Non-pigmented ciliary epithelial cell (primary cell): ENCODE measurements at regions not wholly inside any gene's neighbourhood (a gene's known extent, or its start where the extent isn't known, plus 50 kb on each side); places are given as distances from the start of the nearest gene placed in this dataset.

ENCODE experiments used
- DNase-seq: peaks from one replicate; pipeline ENCODE4 v3.0.0-alpha.2; 2010; ENCODE audit warnings: low read depth

- DNase-seq, result no peak
Measured at GRCh38 chr19:28405346-28405742, 807.6 kb downstream of the UQCRFS1 start.

GRCh38 chr19:28404472-28404871 lies 808.5 kb downstream of the UQCRFS1 start:
- no peak for DNase-seq

GRCh38 chr19:28403690-28404089 lies 809.3 kb downstream of the UQCRFS1 start:
- DNase-seq, result no peak

- no peak for DNase-seq
Measured at GRCh38 chr19:28402701-28403290, 810.2 kb downstream of the UQCRFS1 start.

GRCh38 chr19:28401739-28402424 lies 811.1 kb downstream of the UQCRFS1 start:
- no peak for DNase-seq

GRCh38 chr19:28400953-28401671 lies 811.8 kb downstream of the UQCRFS1 start:
- no peak for DNase-seq

GRCh38 chr19:28399187-28399586 lies 813.8 kb downstream of the UQCRFS1 start:
- no peak for DNase-seq

- no peak for DNase-seq
Measured at GRCh38 chr19:28397800-28398199, 815.2 kb downstream of the UQCRFS1 start.

GRCh38 chr19:28397306-28397705 lies 815.6 kb downstream of the UQCRFS1 start:
- no peak for DNase-seq

- DNase-seq, result no peak
Measured at GRCh38 chr19:28396287-28396831, 816.6 kb downstream of the UQCRFS1 start.

GRCh38 chr19:28394725-28395124 lies 818.2 kb downstream of the UQCRFS1 start:
- DNase-seq, result no peak

GRCh38 chr19:28393574-28394336 lies 819.2 kb downstream of the UQCRFS1 start:
- DNase-seq, result no peak

GRCh38 chr19:28388988-28389387 lies 824.0 kb downstream of the UQCRFS1 start:
- DNase-seq, result no peak

- no peak for DNase-seq
Measured at GRCh38 chr19:28387507-28387906, 825.4 kb downstream of the UQCRFS1 start.

- DNase-seq, result no peak
Measured at GRCh38 chr19:28386470-28386869, 826.5 kb downstream of the UQCRFS1 start.

GRCh38 chr19:28386066-28386465 lies 826.9 kb downstream of the UQCRFS1 start:
- DNase-seq, result no peak

GRCh38 chr19:28377077-28377476 lies 835.9 kb downstream of the UQCRFS1 start:
- DNase-seq, result no peak

GRCh38 chr19:28374971-28375370 lies 838.0 kb downstream of the UQCRFS1 start:
- no peak for DNase-seq

GRCh38 chr19:28372576-28373247 lies 840.2 kb downstream of the UQCRFS1 start:
- DNase-seq, result no peak

GRCh38 chr19:28367146-28367545 lies 845.8 kb downstream of the UQCRFS1 start:
- no peak for DNase-seq

- no peak for DNase-seq
Measured at GRCh38 chr19:28363254-28363653, 849.7 kb downstream of the UQCRFS1 start.
